ENCODE measurements at regions not wholly inside any gene's neighbourhood (a gene's known extent, or its start where the extent isn't known, plus 50 kb on each side); places are given as distances from the start of the nearest gene placed in this dataset.

- TF ChIP-seq CTCF (conservative IDR thresholded peaks at IDR 0.05; ENCODE audit: low read length) (no peak), EZH2phosphoT487 (IDR thresholded peaks at IDR 0.05; ENCODE audit: borderline replicate concordance) (no peak)
Measured at GRCh38 chr2:106275971-106276370, 81.9 kb upstream of the UXS1 start.
